GM23248 (cell line): ENCODE measurements at regions not wholly inside any gene's neighbourhood (a gene's known extent, or its start where the extent isn't known, plus 50 kb on each side); places are given as distances from the start of the nearest gene placed in this dataset.

Experiments
- EZH2 ChIP-seq: fragments of 200-600 bp; sonication (generic); IDR thresholded peaks from 2 replicates; pipeline ENCODE4 v1.6.1; 2018; ENCODE audit warnings: antibody characterized with exemption, mild to moderate bottlenecking; ENCODE audit not compliant: insufficient read depth, poor library complexity, severe bottlenecking
- EZH2phosphoT487 ChIP-seq: fragments of 200-600 bp; sonication (generic); IDR thresholded peaks from 2 replicates; pipeline ENCODE4 v1.6.1; 2018; ENCODE audit warnings: antibody characterized with exemption, moderate library complexity, mild to moderate bottlenecking, low read depth; ENCODE audit not compliant: insufficient read depth

DNA sequence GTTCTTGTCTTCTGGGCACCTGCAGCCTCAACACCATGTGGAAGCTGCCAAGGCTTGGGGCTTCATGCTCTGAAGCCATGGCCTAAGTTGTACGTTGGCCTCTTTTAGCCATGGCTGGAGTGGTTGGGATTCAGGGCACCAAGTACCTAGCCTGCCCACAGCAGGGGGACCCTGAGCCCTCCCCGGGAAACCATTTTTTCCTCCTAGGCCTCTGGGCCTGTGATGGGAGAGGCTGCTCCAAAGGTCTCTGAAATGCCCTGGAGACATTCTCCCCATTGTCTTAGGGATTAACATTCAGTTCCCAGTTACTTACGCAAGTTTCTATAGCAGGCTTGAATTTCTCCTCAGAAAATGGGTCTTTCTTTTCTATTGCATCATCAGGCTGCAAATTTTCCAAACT lies 269.3 kb downstream of the NAP1L3 start:
- TF ChIP-seq EZH2 (no peak), EZH2phosphoT487 (no peak)
